ENCODE measurements at regions not wholly inside any gene's neighbourhood (a gene's known extent, or its start where the extent isn't known, plus 50 kb on each side); places are given as distances from the start of the nearest gene placed in this dataset.

GRCh38 chr6:102571236-102571908 is 1177.9 kb downstream of the GRIK2 start:
- TF ChIP-seq CTCF (IDR thresholded peaks at IDR 0.05; ENCODE audit: insufficient read depth, low read length, poor library complexity, severe bottlenecking): no peak
- no peak for TF ChIP-seq EZH2phosphoT487 (conservative IDR thresholded peaks at IDR 0.05; ENCODE audit: low read length)
